Cerebellar cortex (tissue), 1 donor: ENCODE measurements at regions not wholly inside any gene's neighbourhood (a gene's known extent, or its start where the extent isn't known, plus 50 kb on each side); places are given as distances from the start of the nearest gene placed in this dataset.
"Not testable (repeated sequence)": the region's sequence is repeated elsewhere in the genome, so short reads cannot be mapped to it uniquely, and the experiment has no call there.

Experiments used
- DNase-seq: peaks from one replicate; pipeline ENCODE4 v3.0.0-alpha.2; 2015; ENCODE audit warnings: low spot score

- DNase-seq, result no peak
Measured at GRCh38 chr2:49861821-49862220, 707.5 kb upstream of the FSHR start.

- no peak for DNase-seq
Measured at GRCh38 chr2:49860834-49861233, 706.5 kb upstream of the FSHR start.

- no peak for DNase-seq
Measured at GRCh38 chr2:49860170-49860569, 705.9 kb upstream of the FSHR start.

- DNase-seq, result no peak
Measured at GRCh38 chr2:49858657-49859056, 704.3 kb upstream of the FSHR start.

GRCh38 chr2:49858113-49858490 is 703.8 kb upstream of the FSHR start:
- DNase-seq, result no peak

- DNase-seq, result no peak
Measured at GRCh38 chr2:49857371-49858112, 703.2 kb upstream of the FSHR start.

- no peak for DNase-seq
Measured at GRCh38 chr2:49845671-49846070, 691.4 kb upstream of the FSHR start.

GRCh38 chr2:49845021-49845420 is 690.7 kb upstream of the FSHR start:
- no peak for DNase-seq

GRCh38 chr2:49844113-49844512 is 689.8 kb upstream of the FSHR start:
- DNase-seq, result not testable (repeated sequence)

- no peak for DNase-seq
Measured at GRCh38 chr2:49843314-49843713, 689.0 kb upstream of the FSHR start.

- no peak for DNase-seq
Measured at GRCh38 chr2:49840428-49840975, 686.2 kb upstream of the FSHR start.

- DNase-seq, result no peak
Measured at GRCh38 chr2:49839818-49840217, 685.5 kb upstream of the FSHR start.

GRCh38 chr2:49837561-49838293 is 683.4 kb upstream of the FSHR start:
- no peak for DNase-seq

GRCh38 chr2:49836017-49836416 is 681.7 kb upstream of the FSHR start:
- DNase-seq, result no peak

GRCh38 chr2:49834433-49834832 is 680.1 kb upstream of the FSHR start:
- no peak for DNase-seq

GRCh38 chr2:49832555-49832954 is 678.2 kb upstream of the FSHR start:
- no peak for DNase-seq

GRCh38 chr2:49831698-49832367 is 677.5 kb upstream of the FSHR start:
- no peak for DNase-seq

GRCh38 chr2:49830846-49831245 is 676.5 kb upstream of the FSHR start:
- DNase-seq, result no peak

- DNase-seq, result no peak
Measured at GRCh38 chr2:49827366-49827765, 673.1 kb upstream of the FSHR start.

- DNase-seq, result no peak
Measured at GRCh38 chr2:49813208-49813607, 658.9 kb upstream of the FSHR start.

GRCh38 chr2:49812730-49813129 is 658.4 kb upstream of the FSHR start:
- no peak for DNase-seq

GRCh38 chr2:49811502-49811901 is 657.2 kb upstream of the FSHR start:
- no peak for DNase-seq

- DNase-seq, result no peak
Measured at GRCh38 chr2:49807689-49808088, 653.4 kb upstream of the FSHR start.
